Activated CD4-positive, alpha-beta T cell treated with anti-CD3 and anti-CD28 coated beads, Interleukin-2, amount 10 ng/mL, durations not matched to agents 7 days and 5 days (primary cell): ENCODE measurements at regions not wholly inside any gene's neighbourhood (a gene's known extent, or its start where the extent isn't known, plus 50 kb on each side); places are given as distances from the start of the nearest gene placed in this dataset.
"Not testable (repeated sequence)": the region's sequence is repeated elsewhere in the genome, so short reads cannot be mapped to it uniquely, and the experiment has no call there.

Source experiments
- CTCF ChIA-PET: fragments of 350-600 bp; sonication (Branson Sonifier 250); formaldehyde crosslinking; loops from one replicate; lab custom pipeline; 2021; ENCODE audit warnings: antibody characterized with exemption; lab: Charles Lee
- POLR2A ChIA-PET: fragments of 350-600 bp; sonication (Branson Sonifier 250); formaldehyde crosslinking; loops from one replicate; lab custom pipeline; 2021; ENCODE audit warnings: antibody characterized with exemption; lab: Charles Lee
- DNase-seq: peaks from one replicate; pipeline ENCODE4 v3.0.0-alpha.2; 2020
- H3K27ac Mint-ChIP-seq: one replicate; pipeline ENCODE4 v1.8.0; 2021; ENCODE audit warnings: mild to moderate bottlenecking, moderate library complexity, mixed read lengths
- H3K27me3 Mint-ChIP-seq: one replicate; pipeline ENCODE4 v1.8.0; 2021; ENCODE audit warnings: mixed read lengths
- H3K36me3 Mint-ChIP-seq: one replicate; pipeline ENCODE4 v1.8.0; 2021; ENCODE audit warnings: low read depth, mixed read lengths
- H3K4me1 Mint-ChIP-seq: one replicate; pipeline ENCODE4 v1.8.0; 2021; ENCODE audit warnings: mixed read lengths
- H3K4me3 Mint-ChIP-seq: one replicate; pipeline ENCODE4 v1.8.0; 2021; ENCODE audit warnings: mild to moderate bottlenecking, moderate library complexity, mixed read lengths
- H3K9me3 Mint-ChIP-seq: one replicate; pipeline ENCODE4 v1.8.0; 2021; ENCODE audit warnings: mixed read lengths

- Mint-ChIP-seq H3K4me3 (no peak overlapping the region), H3K36me3 (no peaks in the 10 kb centered on the region), H3K27ac (no peak overlapping the region), H3K9me3 (no peaks in the 10 kb centered on the region), H3K27me3 (peaks cover 2% of the 10 kb centered on the region), H3K4me1 (no peaks in the 10 kb centered on the region)
- ChIA-PET CTCF (interaction anchor here (0.6 kb wide), 1 partner anchor 346 kb away, joined by 5 read pairs; no protein-coding TSS in a partner anchor), POLR2A (no interaction called here)
- DNase-seq = no peak
Measured at GRCh38 chr13:72634859-72635258, 92.6 kb downstream of the MZT1 start.

GRCh38 chr13:72622546-72622945 lies 104.9 kb downstream of the MZT1 start:
- no peaks in the 10 kb centered on the region for H3K9me3 Mint-ChIP-seq
- ChIA-PET CTCF (no interaction called here), POLR2A (no interaction called here)
- H3K4me3 Mint-ChIP-seq = no peak overlapping the region
- H3K27me3 Mint-ChIP-seq = peaks cover 2% of the 10 kb centered on the region
- H3K36me3 Mint-ChIP-seq = no peaks in the 10 kb centered on the region
- H3K4me1 Mint-ChIP-seq = no peaks in the 10 kb centered on the region
- H3K27ac Mint-ChIP-seq = no peak overlapping the region
- no peak for DNase-seq

DNA sequence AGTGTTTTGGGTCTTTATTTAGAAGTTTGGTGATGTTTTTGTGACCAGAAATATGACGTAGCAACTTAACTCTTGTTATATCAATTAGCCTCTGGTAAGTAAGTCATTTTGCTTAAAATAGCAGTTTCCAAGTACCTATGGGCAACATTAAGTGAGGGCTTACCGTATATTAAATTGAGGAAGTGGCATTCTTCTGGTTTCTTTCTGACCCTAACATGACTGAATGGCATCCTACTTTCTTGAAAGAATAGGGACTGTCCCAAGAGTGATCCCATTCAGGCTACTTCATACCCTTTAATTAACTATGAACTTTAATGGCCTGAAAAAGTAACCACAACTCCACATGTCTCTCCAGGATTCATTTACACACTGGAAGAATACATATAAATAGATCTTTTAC lies 106.6 kb downstream of the MZT1 start:
- Mint-ChIP-seq H3K4me1 (no peaks in the 10 kb centered on the region), H3K27ac (no peak overlapping the region), H3K27me3 (no peaks in the 10 kb centered on the region), H3K36me3 (no peaks in the 10 kb centered on the region), H3K4me3 (no peak overlapping the region), H3K9me3 (no peaks in the 10 kb centered on the region)
- ChIA-PET POLR2A (no interaction called here), CTCF (no interaction called here)
- no peak for DNase-seq

GRCh38 chr13:72617951-72618350 lies 109.5 kb downstream of the MZT1 start:
- CTCF ChIA-PET = no interaction called here
- POLR2A ChIA-PET = no interaction called here
- Mint-ChIP-seq H3K4me3 (no peak overlapping the region), H3K27me3 (no peaks in the 10 kb centered on the region), H3K27ac (no peak overlapping the region), H3K9me3 (no peaks in the 10 kb centered on the region), H3K4me1 (no peaks in the 10 kb centered on the region), H3K36me3 (no peaks in the 10 kb centered on the region)
- DNase-seq = no peak

GRCh38 chr13:72617186-72617585 lies 110.2 kb downstream of the MZT1 start:
- no peaks in the 10 kb centered on the region for H3K9me3 Mint-ChIP-seq

GRCh38 chr13:72610251-72610891 lies 117.1 kb downstream of the MZT1 start:
- H3K27me3 Mint-ChIP-seq, CTCF ChIA-PET, POLR2A ChIA-PET, DNase-seq, H3K36me3 Mint-ChIP-seq, H3K4me3 Mint-ChIP-seq, H3K27ac Mint-ChIP-seq, H3K4me1 Mint-ChIP-seq, H3K9me3 Mint-ChIP-seq: not testable (repeated sequence)

More at GRCh38 chr13:72617186-72617585, 110.2 kb downstream of the MZT1 start:
- ChIA-PET POLR2A (no interaction called here), CTCF (interaction anchor here (0.6 kb wide), 1 partner anchor 1001 kb away, joined by 3 read pairs; no protein-coding TSS in a partner anchor)
- Mint-ChIP-seq H3K27ac (no peak overlapping the region), H3K27me3 (no peaks in the 10 kb centered on the region), H3K4me3 (no peak overlapping the region), H3K4me1 (no peaks in the 10 kb centered on the region), H3K36me3 (no peaks in the 10 kb centered on the region)
- DNase-seq = no peak

DNA sequence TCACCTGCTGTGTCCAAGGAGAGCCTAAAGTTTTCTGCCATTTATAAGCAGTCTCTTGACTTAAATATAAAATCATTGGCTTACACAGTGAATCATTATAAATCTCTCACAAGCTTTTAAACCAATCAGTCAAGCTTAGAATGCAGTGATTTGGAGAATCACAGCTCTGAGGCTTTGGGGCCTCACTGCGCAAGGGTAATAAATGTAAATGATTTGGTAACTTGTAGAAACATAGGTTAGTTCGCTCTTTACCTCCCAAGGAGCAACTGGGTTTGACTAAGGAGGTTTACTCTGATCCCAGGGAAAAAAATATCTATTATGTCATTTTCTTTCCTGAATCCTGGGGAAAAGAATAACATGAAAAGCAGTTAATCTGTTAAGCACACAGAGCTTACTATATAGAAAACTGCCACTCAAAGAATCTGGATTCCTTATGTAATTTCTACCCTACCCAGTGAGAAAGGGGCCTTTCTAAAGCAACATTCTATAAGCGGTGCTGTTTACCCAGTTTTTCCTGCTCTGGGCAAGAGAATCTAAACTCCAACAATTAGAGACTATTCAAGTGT lies 128.2 kb downstream of the MZT1 start:
- H3K36me3 Mint-ChIP-seq = no peaks in the 10 kb centered on the region
- H3K27me3 Mint-ChIP-seq = no peaks in the 10 kb centered on the region
- POLR2A ChIA-PET = no interaction called here

GRCh38 chr13:72590091-72590740 lies 137.2 kb downstream of the MZT1 start:
- H3K36me3 Mint-ChIP-seq = no peaks in the 10 kb centered on the region
- POLR2A ChIA-PET = no interaction called here
- H3K4me3 Mint-ChIP-seq = no peak overlapping the region
- peaks cover 4% of the 10 kb centered on the region for H3K27me3 Mint-ChIP-seq
- no peaks in the 10 kb centered on the region for H3K4me1 Mint-ChIP-seq
- no peak for DNase-seq
- no peaks in the 10 kb centered on the region for H3K9me3 Mint-ChIP-seq
- CTCF ChIA-PET = no interaction called here
- no peak overlapping the region for H3K27ac Mint-ChIP-seq

More for the DNA sequence above, 128.2 kb downstream of the MZT1 start:
- CTCF ChIA-PET = no interaction called here
- DNase-seq = no peak
- H3K9me3 Mint-ChIP-seq = no peaks in the 10 kb centered on the region
- no peaks in the 10 kb centered on the region for H3K4me1 Mint-ChIP-seq
- no peak overlapping the region for H3K27ac Mint-ChIP-seq
- H3K4me3 Mint-ChIP-seq = no peak overlapping the region

DNA sequence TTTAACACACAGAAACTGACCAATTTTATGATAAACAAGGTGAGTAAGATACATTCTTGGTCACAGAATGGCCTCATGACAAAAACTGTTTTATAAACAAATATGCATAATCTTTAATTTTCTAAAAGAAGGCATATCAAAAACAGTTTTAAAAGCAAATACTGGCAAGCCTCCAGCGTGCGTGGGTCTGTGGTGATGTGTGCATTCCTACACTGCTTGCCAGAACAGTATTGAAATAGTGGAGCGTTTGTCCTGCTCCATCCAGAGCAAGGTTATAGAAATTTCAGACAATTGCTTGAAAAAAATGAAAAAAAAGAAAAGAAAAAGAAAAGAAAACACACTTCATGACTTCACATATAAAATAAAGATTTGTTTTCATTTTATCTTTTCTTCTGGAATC lies 140.9 kb downstream of the MZT1 start:
- no peaks in the 10 kb centered on the region for H3K9me3 Mint-ChIP-seq
- no peak overlapping the region for H3K4me3 Mint-ChIP-seq
- H3K4me1 Mint-ChIP-seq = no peaks in the 10 kb centered on the region
- H3K36me3 Mint-ChIP-seq = no peaks in the 10 kb centered on the region
- POLR2A ChIA-PET = no interaction called here
- no peak for DNase-seq
- peaks cover 5% of the 10 kb centered on the region for H3K27me3 Mint-ChIP-seq
- CTCF ChIA-PET = no interaction called here
- no peak overlapping the region for H3K27ac Mint-ChIP-seq

DNA sequence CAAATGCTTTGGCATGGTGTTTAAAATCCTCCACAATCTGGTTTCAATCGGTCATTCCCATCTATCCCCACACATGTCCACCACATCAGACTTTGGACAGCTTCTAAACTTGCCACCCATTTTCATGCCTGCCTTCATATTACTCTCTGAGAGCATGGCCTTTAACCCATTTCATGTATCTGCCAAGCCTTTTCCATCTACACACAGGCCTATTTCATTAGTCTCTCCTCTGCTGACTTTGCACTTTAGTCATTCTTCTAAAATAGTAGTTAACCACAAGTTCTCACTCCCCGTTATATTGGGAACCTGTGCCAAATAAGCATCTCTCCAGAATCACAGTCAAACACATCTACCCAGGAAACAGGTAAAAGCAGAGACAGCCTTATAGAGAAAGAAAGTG lies 142.2 kb downstream of the MZT1 start:
- Mint-ChIP-seq H3K27ac (no peak overlapping the region), H3K4me3 (no peak overlapping the region), H3K9me3 (no peaks in the 10 kb centered on the region), H3K36me3 (no peaks in the 10 kb centered on the region), H3K4me1 (no peaks in the 10 kb centered on the region), H3K27me3 (peaks cover 5% of the 10 kb centered on the region)
- DNase-seq = no peak
- ChIA-PET POLR2A (no interaction called here), CTCF (no interaction called here)

DNA sequence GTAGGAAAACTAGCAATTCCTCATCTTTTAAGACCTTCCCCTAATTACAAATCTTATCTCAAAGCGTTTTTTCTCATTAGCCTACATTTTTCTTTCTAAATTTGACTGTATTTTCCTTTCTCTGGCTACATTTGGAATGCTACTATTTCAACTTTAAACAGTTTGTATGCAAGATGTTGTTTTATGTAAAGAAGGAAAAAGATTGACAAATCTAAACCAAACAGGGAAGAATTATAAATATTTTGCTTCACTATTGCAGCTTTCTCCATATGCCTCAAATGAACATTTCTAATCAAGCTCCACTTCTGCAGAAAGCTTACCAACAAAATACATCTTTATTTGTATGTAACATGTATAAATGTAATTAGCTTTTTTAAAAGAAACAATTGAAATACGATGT lies 156.2 kb downstream of the MZT1 start:
- no peak overlapping the region for H3K27ac Mint-ChIP-seq

DNA sequence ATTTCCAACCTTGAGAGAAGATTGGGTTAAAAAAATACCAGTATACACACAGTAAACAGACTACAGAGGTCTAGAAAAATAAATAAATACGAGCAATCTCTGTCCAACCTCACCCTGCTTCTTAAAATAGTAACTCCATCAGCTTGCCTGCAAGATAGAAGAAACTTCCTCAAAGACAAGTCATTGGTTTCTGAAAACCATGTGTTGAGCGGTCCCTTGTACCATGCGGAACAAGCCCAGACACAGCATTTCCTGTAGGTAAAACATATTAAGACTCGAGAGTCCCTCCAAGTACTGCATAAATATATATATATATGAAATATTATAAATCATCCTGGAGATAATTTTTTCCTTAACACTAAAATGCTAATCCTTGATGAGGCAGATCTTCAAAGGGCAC lies 157.4 kb downstream of the MZT1 start:
- ChIA-PET CTCF (no interaction called here), POLR2A (no interaction called here)
- H3K4me1 Mint-ChIP-seq = peaks cover 2% of the 10 kb centered on the region
- H3K27me3 Mint-ChIP-seq = no peaks in the 10 kb centered on the region
- no peaks in the 10 kb centered on the region for H3K36me3 Mint-ChIP-seq
- H3K27ac Mint-ChIP-seq = no peak overlapping the region
- no peak overlapping the region for H3K4me3 Mint-ChIP-seq
- H3K9me3 Mint-ChIP-seq = no peaks in the 10 kb centered on the region
- DNase-seq = no peak

More for the DNA sequence above, 156.2 kb downstream of the MZT1 start:
- ChIA-PET POLR2A (no interaction called here), CTCF (no interaction called here)
- no peak overlapping the region for H3K4me3 Mint-ChIP-seq
- peaks cover 2% of the 10 kb centered on the region for H3K4me1 Mint-ChIP-seq
- peaks cover 2% of the 10 kb centered on the region for H3K9me3 Mint-ChIP-seq
- no peaks in the 10 kb centered on the region for H3K27me3 Mint-ChIP-seq
- H3K36me3 Mint-ChIP-seq = no peaks in the 10 kb centered on the region
- no peak for DNase-seq

DNA sequence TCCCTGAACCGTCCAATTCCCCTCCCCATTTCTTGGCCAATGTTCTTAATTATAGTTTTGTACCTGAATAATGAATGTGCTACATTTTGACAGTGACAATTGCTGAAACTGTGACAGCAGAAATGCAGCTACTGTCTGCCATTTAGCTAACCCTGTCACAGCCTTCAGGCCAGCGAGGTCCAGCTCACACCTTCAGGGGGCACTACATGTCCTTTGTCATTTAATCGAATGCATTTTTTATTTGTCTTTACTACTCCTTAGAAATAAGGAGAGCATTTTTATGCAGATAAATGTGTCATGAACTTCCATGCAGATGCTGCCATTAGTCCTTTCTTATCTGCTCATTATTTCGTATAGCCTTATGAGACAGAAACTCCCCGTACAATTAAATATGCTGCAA lies 159.9 kb downstream of the MZT1 start:
- Mint-ChIP-seq H3K4me1 (peaks cover 2% of the 10 kb centered on the region), H3K27ac (no peak overlapping the region), H3K4me3 (no peak overlapping the region), H3K9me3 (no peaks in the 10 kb centered on the region), H3K36me3 (no peaks in the 10 kb centered on the region), H3K27me3 (peaks cover 3% of the 10 kb centered on the region)
- ChIA-PET CTCF (no interaction called here), POLR2A (no interaction called here)
- DNase-seq = no peak
